ENCODE measurements at regions not wholly inside any gene's neighbourhood (a gene's known extent, or its start where the extent isn't known, plus 50 kb on each side); places are given as distances from the start of the nearest gene placed in this dataset.
"Not testable (repeated sequence)": the region's sequence is repeated elsewhere in the genome, so short reads cannot be mapped to it uniquely, and the experiment has no call there.

DNA sequence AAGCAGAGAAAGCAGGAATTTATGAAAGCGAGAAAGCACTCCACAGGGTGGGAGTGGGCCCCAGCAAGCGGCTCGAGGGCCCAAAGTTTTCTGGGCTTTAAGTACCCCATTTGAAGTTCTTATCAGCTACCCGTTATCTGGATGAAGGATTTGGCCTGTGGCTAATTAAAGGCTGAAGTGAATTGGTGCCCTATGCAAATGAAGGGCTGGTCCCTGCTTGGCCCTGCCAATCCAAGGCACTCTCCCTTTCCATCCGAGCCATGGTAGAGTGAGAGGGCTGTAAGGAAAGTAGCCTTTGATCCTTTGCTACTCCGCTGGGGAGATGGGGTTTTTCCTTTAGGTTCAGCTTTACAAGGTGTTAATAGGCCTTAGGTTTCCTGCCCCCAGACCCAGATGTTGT is 469.3 kb upstream of the CFAP20DC start:
- no peak overlapping the region for H3K27ac Mint-ChIP-seq
- ATAC-seq (no peak), DNase-seq (ENCODE audit: low spot score in 2 of 2) (no peak)
- no peaks in the 10 kb centered on the region for H3K36me3 Mint-ChIP-seq
- H3K4me3 Mint-ChIP-seq: no peak overlapping the region
- no peaks in the 10 kb centered on the region for H3K9me3 Mint-ChIP-seq
- H3K4me1 Mint-ChIP-seq: peaks cover 5% of the 10 kb centered on the region

DNA sequence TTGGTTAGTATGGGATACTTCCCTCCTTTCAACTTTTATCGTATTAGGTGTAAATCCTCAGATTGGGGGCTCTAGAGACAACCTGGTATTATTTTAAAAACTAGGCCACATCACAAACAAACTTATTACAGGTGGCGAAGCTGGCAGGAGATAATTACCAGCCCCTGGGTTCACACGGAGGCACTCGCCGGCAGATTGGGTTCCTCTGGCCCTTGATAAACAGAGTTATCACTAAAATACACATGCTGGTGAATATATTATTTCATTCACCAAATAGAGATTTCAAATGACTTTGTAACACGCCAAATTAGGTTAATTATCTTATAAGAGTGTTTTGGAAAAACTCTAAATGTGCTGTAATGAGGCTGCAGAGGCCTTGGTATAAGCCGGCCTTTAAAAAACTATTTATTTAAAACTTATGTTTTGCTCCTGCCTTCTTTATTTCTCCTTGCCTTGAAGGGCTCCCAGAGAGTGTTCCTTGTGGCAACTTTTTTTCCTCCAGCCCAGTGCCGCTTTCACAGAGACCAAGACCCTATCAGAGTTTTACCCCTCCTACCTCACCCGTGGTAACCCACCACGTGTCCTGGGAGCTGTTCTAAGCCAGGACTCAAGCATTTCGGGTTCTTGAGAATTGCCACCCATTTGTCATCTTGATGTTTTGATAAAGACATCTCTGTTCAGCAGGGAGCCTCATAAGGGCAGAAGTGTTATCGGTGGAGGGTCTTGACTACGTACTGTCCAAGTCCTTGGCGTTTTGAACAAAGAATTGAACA is 468.6 kb upstream of the CFAP20DC start:
- Mint-ChIP-seq H3K9me3 (no peaks in the 10 kb centered on the region), H3K4me1 (peaks cover 5% of the 10 kb centered on the region), H3K36me3 (no peaks in the 10 kb centered on the region), H3K4me3 (no peak overlapping the region), H3K27ac (no peak overlapping the region)
- ATAC-seq (no peak), DNase-seq (ENCODE audit: low spot score in 2 of 2) (no peak)

DNA sequence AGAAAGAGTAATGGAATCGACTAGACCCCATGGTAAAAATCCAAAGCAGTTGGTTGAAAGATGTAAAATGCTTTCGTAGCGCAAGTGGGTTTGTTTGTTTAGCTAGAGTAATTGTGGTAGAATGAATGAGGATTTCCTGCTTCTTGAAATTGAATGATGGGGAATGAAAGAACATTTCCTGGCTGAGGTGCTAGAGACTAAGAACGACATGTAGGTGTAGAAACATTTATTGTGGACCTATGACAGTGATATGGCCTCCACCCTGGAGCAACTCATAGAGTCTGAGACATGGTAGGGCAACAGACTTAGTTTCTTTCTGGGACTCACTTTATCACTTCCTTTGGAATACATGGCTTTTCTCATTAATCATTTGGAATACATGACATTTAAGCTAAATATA is 467.6 kb upstream of the CFAP20DC start:
- H3K4me1 Mint-ChIP-seq: peaks cover 5% of the 10 kb centered on the region
- H3K9me3 Mint-ChIP-seq: no peaks in the 10 kb centered on the region
- DNase-seq (ENCODE audit: low spot score in 2 of 2) (no peak), ATAC-seq (no peak)
- no peak overlapping the region for H3K4me3 Mint-ChIP-seq
- no peaks in the 10 kb centered on the region for H3K36me3 Mint-ChIP-seq
- no peak overlapping the region for H3K27ac Mint-ChIP-seq

DNA sequence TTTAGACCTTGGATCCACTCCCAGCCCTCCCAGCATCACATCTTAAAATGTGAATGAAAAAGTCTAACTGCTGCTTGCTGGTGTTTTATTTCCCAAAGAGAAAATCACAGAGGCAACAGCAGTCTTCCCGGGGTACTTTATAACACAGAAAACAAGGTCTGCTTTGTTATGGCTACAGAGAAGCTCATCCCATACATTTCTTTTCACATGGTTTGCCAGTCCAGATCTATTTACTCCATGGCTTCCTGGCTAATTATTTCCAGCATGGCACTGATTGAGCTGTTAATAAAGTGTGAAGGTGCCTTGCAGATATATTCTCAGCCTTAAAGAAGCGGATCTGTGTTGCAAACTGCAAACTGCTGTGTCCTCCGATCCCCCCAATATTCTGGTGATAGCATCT is 466.1 kb upstream of the CFAP20DC start:
- peaks cover 15% of the 10 kb centered on the region for H3K4me1 Mint-ChIP-seq
- H3K36me3 Mint-ChIP-seq: no peaks in the 10 kb centered on the region
- H3K27ac Mint-ChIP-seq: no peak overlapping the region
- no peak for DNase-seq (ENCODE audit: low spot score in 2 of 2)
- no peak overlapping the region for H3K4me3 Mint-ChIP-seq
- ATAC-seq: no peak
- no peaks in the 10 kb centered on the region for H3K9me3 Mint-ChIP-seq

DNA sequence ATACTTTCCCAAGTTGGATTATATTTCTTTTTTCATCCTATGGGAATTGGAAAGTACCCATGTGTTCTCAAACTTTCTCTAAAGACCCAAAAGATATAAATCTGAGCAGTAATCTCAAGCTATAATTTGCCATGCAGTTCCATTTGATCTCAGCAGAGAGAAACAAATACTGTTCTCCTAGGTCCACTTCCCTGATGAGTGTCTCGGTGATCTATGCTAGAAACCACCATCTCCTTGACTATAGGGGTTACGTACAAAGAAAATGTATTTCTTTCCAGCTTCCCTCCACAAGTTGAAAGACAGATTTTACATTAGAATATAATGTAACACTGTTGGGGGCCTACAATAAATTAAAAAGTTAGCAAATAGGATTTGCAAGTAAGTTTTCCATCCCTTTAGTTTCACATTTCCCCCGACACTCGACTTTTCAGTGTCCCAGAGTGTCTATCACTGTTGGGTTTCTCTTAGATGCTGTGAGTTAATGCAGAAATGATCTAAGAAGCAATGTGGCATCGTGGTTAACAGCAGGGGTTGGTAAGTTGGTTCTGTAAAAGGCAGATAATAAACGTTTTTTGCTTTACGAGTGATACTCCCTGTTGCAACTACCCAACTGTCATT is 465.1 kb upstream of the CFAP20DC start:
- no peak overlapping the region for H3K4me3 Mint-ChIP-seq
- H3K4me1 Mint-ChIP-seq: peaks cover 15% of the 10 kb centered on the region
- H3K9me3 Mint-ChIP-seq: no peaks in the 10 kb centered on the region
- H3K36me3 Mint-ChIP-seq: no peaks in the 10 kb centered on the region
- H3K27ac Mint-ChIP-seq: no peak overlapping the region
- ATAC-seq: peak; percentile 57
- no peak for DNase-seq (ENCODE audit: low spot score in 2 of 2)

DNA sequence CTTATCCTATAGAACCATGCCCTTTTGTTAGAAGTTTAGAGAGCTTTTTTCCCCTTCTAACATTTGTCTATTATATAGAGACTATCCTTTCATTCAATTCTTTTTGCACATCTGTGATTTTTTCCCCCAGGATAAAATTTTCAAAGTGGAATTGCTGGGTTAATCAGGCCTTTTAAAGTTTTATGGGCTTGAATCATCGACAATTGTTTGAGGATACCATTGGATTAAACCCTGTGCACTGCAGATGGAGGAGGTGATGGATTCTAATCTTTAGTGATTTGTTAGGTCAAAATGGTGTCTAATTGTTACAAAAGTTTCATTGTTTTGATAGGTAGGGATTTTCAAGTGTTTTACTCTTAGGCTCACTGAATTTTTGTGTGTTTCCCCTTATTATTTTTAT is 463.7 kb upstream of the CFAP20DC start:
- Mint-ChIP-seq H3K4me3 (no peak overlapping the region), H3K27ac (no peak overlapping the region), H3K4me1 (peaks cover 15% of the 10 kb centered on the region), H3K36me3 (no peaks in the 10 kb centered on the region), H3K9me3 (no peaks in the 10 kb centered on the region)
- DNase-seq (ENCODE audit: low spot score in 2 of 2): no peak
- ATAC-seq: no peak

DNA sequence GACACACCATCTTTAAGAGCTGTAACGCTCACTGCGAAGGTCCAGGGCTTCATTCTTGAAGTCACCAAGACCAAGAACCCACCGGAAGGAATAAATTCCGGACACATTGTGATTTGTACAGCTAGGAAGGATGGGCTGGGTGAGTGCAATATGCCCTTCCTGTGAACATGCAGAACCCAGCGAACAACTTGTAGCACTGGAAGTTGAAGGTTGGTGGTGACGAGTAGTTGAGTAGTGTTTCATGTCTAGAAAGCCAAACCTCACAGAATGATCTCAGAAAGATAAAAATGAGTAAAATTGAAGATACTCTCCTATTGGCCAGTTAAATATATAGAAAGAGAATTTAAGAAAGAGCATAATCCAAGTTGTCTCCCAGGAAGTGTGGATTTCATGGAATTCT is 462.2 kb upstream of the CFAP20DC start:
- H3K4me1 Mint-ChIP-seq: peaks cover 15% of the 10 kb centered on the region
- no peak for DNase-seq (ENCODE audit: low spot score in 2 of 2)
- no peaks in the 10 kb centered on the region for H3K36me3 Mint-ChIP-seq
- no peaks in the 10 kb centered on the region for H3K9me3 Mint-ChIP-seq
- peak; percentile 80 for ATAC-seq
- no peak overlapping the region for H3K27ac Mint-ChIP-seq
- no peak overlapping the region for H3K4me3 Mint-ChIP-seq

DNA sequence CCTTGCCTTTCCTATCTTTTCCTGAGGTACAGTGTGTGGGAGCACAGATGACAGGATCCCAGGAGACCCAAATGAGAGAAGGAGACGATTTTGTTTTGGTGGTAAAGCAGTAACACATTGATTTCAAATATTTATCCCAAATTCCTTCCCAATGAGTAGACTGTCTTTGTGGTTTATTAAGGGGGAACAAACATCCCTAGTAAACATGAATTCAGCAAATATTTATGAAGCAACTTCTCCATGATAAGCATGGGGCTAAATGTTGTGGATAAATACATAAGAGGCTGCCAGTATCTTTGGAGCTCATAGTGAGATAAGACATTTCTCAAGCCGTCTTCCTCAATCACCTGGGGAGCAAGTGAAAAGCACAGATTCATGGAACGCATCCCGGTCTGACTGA is 460.8 kb upstream of the CFAP20DC start:
- DNase-seq (ENCODE audit: low spot score in 2 of 2) (no peak), ATAC-seq (no peak)
- H3K4me3 Mint-ChIP-seq: no peak overlapping the region
- H3K4me1 Mint-ChIP-seq: peaks cover 15% of the 10 kb centered on the region
- H3K36me3 Mint-ChIP-seq: no peaks in the 10 kb centered on the region
- no peaks in the 10 kb centered on the region for H3K9me3 Mint-ChIP-seq
- no peak overlapping the region for H3K27ac Mint-ChIP-seq

DNA sequence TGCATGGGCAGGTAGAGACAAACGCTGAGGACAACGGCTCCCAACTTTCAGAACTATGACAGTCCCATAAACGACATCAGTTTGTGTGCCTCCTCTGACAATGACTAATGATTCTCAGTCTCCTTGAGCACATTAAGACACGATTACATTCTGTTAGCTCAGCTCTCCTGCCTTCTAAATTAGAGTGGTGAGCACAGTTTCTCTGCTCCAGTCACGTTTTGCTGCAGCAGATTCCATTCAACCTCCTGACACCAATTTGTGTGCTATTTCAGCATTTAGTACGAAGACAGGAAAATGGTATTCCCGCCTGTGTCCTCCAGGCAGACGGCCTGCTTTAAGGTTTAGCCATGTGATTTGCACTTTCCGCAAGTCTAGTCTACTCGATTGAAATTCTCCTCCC is 458.4 kb upstream of the CFAP20DC start:
- DNase-seq (ENCODE audit: low spot score in 2 of 2) (no peak), ATAC-seq (no peak)
- Mint-ChIP-seq H3K27ac (no peak overlapping the region), H3K9me3 (no peaks in the 10 kb centered on the region), H3K36me3 (no peaks in the 10 kb centered on the region), H3K4me1 (peaks cover 11% of the 10 kb centered on the region), H3K4me3 (no peak overlapping the region)

DNA sequence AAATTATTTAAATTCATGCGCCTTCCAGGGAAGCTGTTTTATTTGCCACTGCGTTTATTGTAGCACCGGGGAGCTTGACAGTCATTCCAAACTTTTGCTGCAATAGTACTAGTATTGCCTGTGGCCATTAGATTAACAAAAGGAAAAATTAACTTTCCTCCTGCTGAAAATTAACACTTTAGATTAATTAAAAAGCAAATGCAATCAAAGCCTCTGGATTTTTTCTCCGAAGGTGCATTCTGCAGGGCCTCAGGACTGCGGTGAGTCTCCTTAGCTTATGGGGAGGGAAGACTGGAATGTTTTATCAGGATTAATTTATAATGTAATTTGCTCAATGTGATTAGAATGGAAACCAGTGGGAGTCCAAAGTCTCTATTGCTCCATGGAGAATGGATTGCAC is 456.4 kb upstream of the CFAP20DC start:
- ATAC-seq (no peak), DNase-seq (ENCODE audit: low spot score in 2 of 2) (no peak)
- Mint-ChIP-seq H3K4me1 (peaks cover 6% of the 10 kb centered on the region), H3K9me3 (no peaks in the 10 kb centered on the region), H3K4me3 (no peak overlapping the region), H3K36me3 (no peaks in the 10 kb centered on the region), H3K27ac (no peak overlapping the region)

DNA sequence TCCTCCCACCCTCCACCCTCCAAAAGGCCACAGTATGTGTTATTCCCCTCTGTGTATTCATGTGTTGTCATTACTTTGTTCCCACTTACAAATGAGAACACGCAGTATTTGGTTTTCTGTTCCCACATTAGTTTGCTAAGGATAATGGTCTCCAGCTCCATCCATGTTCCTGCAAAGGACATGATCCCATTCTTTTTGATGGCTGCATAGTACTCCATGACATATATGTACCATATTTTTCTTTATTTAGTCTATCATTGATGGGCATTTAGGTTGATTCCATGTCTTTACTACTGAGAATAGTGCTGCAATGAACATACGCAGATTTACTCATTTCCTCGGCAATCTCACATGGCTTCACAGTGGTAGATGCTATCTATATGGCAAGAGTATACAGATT is 453.6 kb upstream of the CFAP20DC start:
- no peaks in the 10 kb centered on the region for H3K36me3 Mint-ChIP-seq
- no peak overlapping the region for H3K4me3 Mint-ChIP-seq
- H3K27ac Mint-ChIP-seq: no peak overlapping the region
- no peaks in the 10 kb centered on the region for H3K9me3 Mint-ChIP-seq
- DNase-seq (ENCODE audit: low spot score in 2 of 2) (no peak), ATAC-seq (no peak)
- H3K4me1 Mint-ChIP-seq: peaks cover 6% of the 10 kb centered on the region

DNA sequence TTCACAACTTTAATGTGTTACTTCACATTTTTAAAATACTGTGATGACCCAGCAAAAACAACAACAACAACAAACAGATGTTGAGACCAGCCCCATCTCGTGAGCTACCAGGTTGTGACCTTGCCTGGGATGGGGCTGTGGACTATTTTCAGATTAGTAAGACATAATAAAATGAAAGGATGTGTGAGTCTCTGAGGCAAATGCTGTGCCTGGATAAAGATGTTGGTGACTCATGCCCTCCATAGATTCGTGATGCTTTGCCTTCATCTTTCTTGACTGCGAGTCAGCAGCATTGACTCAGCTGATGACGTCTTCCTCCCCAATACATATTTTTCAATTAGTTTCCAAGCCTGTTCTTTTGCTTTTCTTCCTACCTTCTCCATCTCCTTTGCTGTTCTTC is 453.0 kb upstream of the CFAP20DC start:
- Mint-ChIP-seq H3K4me3 (no peak overlapping the region), H3K36me3 (no peaks in the 10 kb centered on the region), H3K4me1 (peaks cover 6% of the 10 kb centered on the region), H3K9me3 (no peaks in the 10 kb centered on the region), H3K27ac (no peak overlapping the region)
- DNase-seq (ENCODE audit: low spot score in 2 of 2) (no peak), ATAC-seq (peak; percentile 93)

DNA sequence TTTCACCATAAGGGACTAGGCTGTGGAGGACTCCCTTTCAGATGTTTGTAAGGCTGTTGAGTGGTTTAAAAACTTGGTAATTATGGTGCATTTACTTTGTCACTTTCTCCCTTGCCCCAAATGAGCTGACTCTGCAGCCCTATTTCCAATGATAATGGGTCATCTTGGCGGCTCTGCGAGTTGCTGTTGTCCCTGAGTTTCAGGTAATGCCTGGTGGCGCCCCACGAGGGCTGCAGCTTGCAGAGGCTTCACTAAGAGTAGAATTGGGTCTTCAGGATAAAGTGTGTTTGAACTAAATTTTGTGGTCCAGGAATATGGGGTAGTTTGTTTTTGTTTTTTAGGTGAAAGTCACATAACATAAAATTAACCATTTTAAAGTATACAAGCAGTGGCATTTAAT is 450.1 kb upstream of the CFAP20DC start:
- H3K36me3 Mint-ChIP-seq: no peaks in the 10 kb centered on the region
- H3K9me3 Mint-ChIP-seq: no peaks in the 10 kb centered on the region
- H3K4me3 Mint-ChIP-seq: no peak overlapping the region
- DNase-seq (ENCODE audit: low spot score in 2 of 2) (no peak), ATAC-seq (no peak)
- H3K4me1 Mint-ChIP-seq: peaks cover 6% of the 10 kb centered on the region
- no peak overlapping the region for H3K27ac Mint-ChIP-seq

DNA sequence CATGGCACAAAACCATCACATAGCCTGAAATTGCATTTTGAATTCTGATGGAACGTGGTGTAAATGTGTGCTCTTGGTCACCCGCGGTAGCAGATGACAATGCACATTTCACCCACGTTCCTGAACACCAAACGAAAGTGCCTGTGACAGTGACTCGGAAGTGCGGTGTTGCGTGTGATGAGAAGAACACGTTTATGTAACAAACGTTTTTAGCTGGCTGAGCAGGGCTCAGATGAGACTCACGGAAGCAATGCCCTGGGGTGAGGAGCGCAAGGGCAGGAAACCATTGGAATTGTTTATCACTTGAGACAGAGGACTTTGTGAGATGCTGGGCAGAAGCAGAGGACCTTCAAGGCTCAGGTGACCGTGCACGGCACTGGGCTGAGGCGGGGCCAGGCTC is 449.2 kb upstream of the CFAP20DC start:
- Mint-ChIP-seq H3K4me3 (no peak overlapping the region), H3K36me3 (no peaks in the 10 kb centered on the region), H3K27ac (no peak overlapping the region), H3K9me3 (no peaks in the 10 kb centered on the region), H3K4me1 (peaks cover 6% of the 10 kb centered on the region)
- ATAC-seq (no peak), DNase-seq (ENCODE audit: low spot score in 2 of 2) (no peak)

DNA sequence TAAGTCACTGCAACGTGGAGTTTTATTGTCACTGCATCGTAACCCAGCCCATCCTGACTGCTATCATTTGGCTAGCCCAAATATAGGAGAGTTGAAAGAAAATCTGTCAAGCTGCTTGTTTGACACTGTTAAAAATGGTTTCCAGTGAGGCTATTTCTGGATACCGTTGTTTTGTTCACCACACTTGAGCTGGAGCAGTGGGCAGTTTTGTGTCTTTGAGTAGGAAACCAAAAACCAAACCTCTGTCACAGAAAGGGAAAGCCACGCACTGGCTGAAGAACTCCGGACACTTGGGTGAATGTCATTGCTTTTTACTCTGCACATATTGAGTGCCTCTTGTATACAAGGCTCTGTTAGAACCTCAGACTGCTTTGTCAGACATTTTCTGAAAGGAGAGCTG is 446.4 kb upstream of the CFAP20DC start:
- DNase-seq (ENCODE audit: low spot score in 2 of 2): no peak
- Mint-ChIP-seq H3K9me3 (no peaks in the 10 kb centered on the region), H3K36me3 (no peaks in the 10 kb centered on the region), H3K4me3 (no peak overlapping the region), H3K27ac (no peak overlapping the region), H3K4me1 (no peaks in the 10 kb centered on the region)
- no peak for ATAC-seq

DNA sequence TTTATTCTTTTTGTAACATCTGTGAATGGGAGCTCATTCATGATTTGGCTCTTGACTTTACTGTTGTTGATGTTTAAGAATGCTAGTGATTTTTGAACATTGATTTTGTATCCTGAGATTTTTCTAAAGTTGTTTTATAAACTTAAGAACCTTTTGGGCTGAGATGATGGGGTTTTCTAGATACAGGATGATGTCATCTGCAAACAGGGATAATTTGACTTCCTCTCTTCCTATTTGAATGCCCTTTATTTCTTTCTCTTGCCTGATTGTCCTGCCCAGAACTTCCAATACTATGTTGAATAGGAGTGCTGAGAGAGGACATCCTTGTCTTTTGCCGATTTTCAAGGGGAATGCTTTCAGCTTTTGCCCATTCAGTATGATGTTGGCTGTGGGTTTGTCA is 445.1 kb upstream of the CFAP20DC start:
- not testable (repeated sequence) for DNase-seq (ENCODE audit: low spot score in 2 of 2); H3K9me3 Mint-ChIP-seq; H3K4me3 Mint-ChIP-seq; H3K36me3 Mint-ChIP-seq; ATAC-seq; H3K4me1 Mint-ChIP-seq; H3K27ac Mint-ChIP-seq
